Activated CD8-positive, alpha-beta memory T cell treated with anti-CD3 and anti-CD28 coated beads for 1 hour (primary cell): ENCODE measurements at regions not wholly inside any gene's neighbourhood (a gene's known extent, or its start where the extent isn't known, plus 50 kb on each side); places are given as distances from the start of the nearest gene placed in this dataset.
"Not testable (repeated sequence)": the region's sequence is repeated elsewhere in the genome, so short reads cannot be mapped to it uniquely, and the experiment has no call there.

Source experiments
- DNase-seq, 2 donors: peaks; one replicate each; pipeline ENCODE4 v3.0.0-alpha.2; 2020; ENCODE audit warnings: low read depth in 1 of 2; ENCODE audit errors: extremely low read depth in 1 of 2

GRCh38 chr12:8282181-8282580 lies 54.8 kb upstream of the FAM90A1 start:
- not testable (repeated sequence) for DNase-seq

GRCh38 chr12:8285681-8286080 lies 58.3 kb upstream of the FAM90A1 start:
- DNase-seq = not testable (repeated sequence)

- not testable (repeated sequence) for DNase-seq
Observed at GRCh38 chr12:8291764-8292163, 64.3 kb upstream of the FAM90A1 start.

- not testable (repeated sequence) for DNase-seq
Observed at GRCh38 chr12:8294662-8295061, 67.2 kb upstream of the FAM90A1 start.

GRCh38 chr12:8308611-8309010 lies 81.2 kb upstream of the FAM90A1 start:
- DNase-seq = not testable (repeated sequence)

- not testable (repeated sequence) for DNase-seq
Observed at GRCh38 chr12:8315997-8316396, 88.6 kb upstream of the FAM90A1 start.

GRCh38 chr12:8317675-8318074 lies 90.3 kb upstream of the FAM90A1 start:
- not testable (repeated sequence) for DNase-seq

- DNase-seq = peak in 1 of 2 donors; percentile 3
Observed at GRCh38 chr12:8320251-8320730, 92.9 kb upstream of the FAM90A1 start.

GRCh38 chr12:8320791-8321370 lies 93.5 kb upstream of the FAM90A1 start:
- not testable (repeated sequence) for DNase-seq

- DNase-seq = not testable (repeated sequence)
Observed at GRCh38 chr12:8325145-8325839, 97.9 kb upstream of the FAM90A1 start.

GRCh38 chr12:8328835-8329234 lies 101.4 kb upstream of the FAM90A1 start:
- not testable (repeated sequence) for DNase-seq

GRCh38 chr12:8332373-8332772 lies 105.0 kb upstream of the FAM90A1 start:
- DNase-seq = not testable (repeated sequence)

GRCh38 chr12:8351073-8351472 lies 104.7 kb upstream of the CLEC6A start:
- not testable (repeated sequence) for DNase-seq

- DNase-seq = not testable (repeated sequence)
Observed at GRCh38 chr12:8354741-8355140, 101.0 kb upstream of the CLEC6A start.

- DNase-seq = not testable (repeated sequence)
Observed at GRCh38 chr12:8355531-8355930, 100.2 kb upstream of the CLEC6A start.

- DNase-seq = not testable (repeated sequence)
Observed at GRCh38 chr12:8373744-8374143, 82.0 kb upstream of the CLEC6A start.

GRCh38 chr12:8375122-8375521 lies 80.6 kb upstream of the CLEC6A start:
- not testable (repeated sequence) for DNase-seq

- DNase-seq = not testable (repeated sequence)
Observed at GRCh38 chr12:8377756-8378155, 78.0 kb upstream of the CLEC6A start.

GRCh38 chr12:8382556-8382955 lies 73.2 kb upstream of the CLEC6A start:
- DNase-seq = not testable (repeated sequence)

- DNase-seq = not testable (repeated sequence)
Observed at GRCh38 chr12:8384686-8385085, 71.1 kb upstream of the CLEC6A start.

GRCh38 chr12:8385431-8385830 lies 70.3 kb upstream of the CLEC6A start:
- DNase-seq = not testable (repeated sequence)

- DNase-seq = not testable (repeated sequence)
Observed at GRCh38 chr12:8386661-8387060, 69.1 kb upstream of the CLEC6A start.
